Prostate gland (tissue), 2 donors: ENCODE measurements at regions not wholly inside any gene's neighbourhood (a gene's known extent, or its start where the extent isn't known, plus 50 kb on each side); places are given as distances from the start of the nearest gene placed in this dataset.

Experiments used
- DNase-seq: peaks from one replicate; pipeline ENCODE4 v3.0.0-alpha.2; 2019; ENCODE audit warnings: low spot score
- H3K27ac ChIP-seq, 2 donors: fragments of 200-600 bp; sonication (generic); 2 replicates each; pipeline ENCODE4 v1.5.1; 2017 to 2019
- H3K27me3 ChIP-seq: fragments of 200-600 bp; sonication (generic); replicated peaks from 2 replicates; pipeline ENCODE4 v1.5.1; 2019; ENCODE audit not compliant: insufficient read depth
- H3K36me3 ChIP-seq, 2 donors: fragments of 200-600 bp; sonication (generic); 1 replicate in 1 of 2; 2 replicates in 1 of 2; pipeline versions ENCODE4 v1.5.1 to v1.8.1; 2017 to 2019
- H3K4me1 ChIP-seq: fragments of 200-600 bp; sonication (generic); replicated peaks from 2 replicates; pipeline ENCODE4 v1.5.1; 2019
- H3K4me3 ChIP-seq, 2 donors: fragments of 200-600 bp; sonication (generic); 2 replicates each; pipeline ENCODE4 v1.5.1; 2017 to 2019
- H3K9me3 ChIP-seq: fragments of 200-600 bp; sonication (generic); 2 replicates; pipeline ENCODE4 v1.5.1; 2017
- POLR2A ChIP-seq: fragments of 450-650 bp; IDR thresholded peaks from one replicate; pipeline ENCODE4 v1.6.1; 2016; ENCODE audit warnings: antibody characterized with exemption, mild to moderate bottlenecking
- POLR2AphosphoS5 ChIP-seq: sonication (generic); formaldehyde crosslinking; IDR thresholded peaks from one replicate; pipeline ENCODE4 v1.6.1; 2017; ENCODE audit warnings: antibody characterized with exemption
- WGBS: methylation state at CpG from one replicate; pipeline ENCODE4 v1.1.5; 2018; 5-methylcytosine and 5-hydroxymethylcytosine counted together
- intact Hi-C: fragments of 100-400 bp; cut with DNase I; formaldehyde crosslinking; loops from one replicate; pipeline ENCODE4 v1.14.2; 2022
- TF ChIP-seq, protein P1 (sequence below), 4 experiments: fragments of 200-600 bp in 2 of 4; fragments of 450-650 bp in 2 of 4; sonication (generic) in 2 of 4; IDR thresholded peaks; 1 replicate in 3 of 4; 2 replicates in 1 of 4; pipeline ENCODE4 v1.5.1; 2016 to 2019; ENCODE audit warnings: antibody characterized with exemption in 4 of 4, mild to moderate bottlenecking in 2 of 4, moderate library complexity in 2 of 4

- Histone ChIP-seq H3K4me1 (no peaks in the 10 kb centered on the region), H3K27ac (no peak overlapping the region), H3K36me3 (no peaks in the 10 kb centered on the region), H3K27me3 (no peaks in the 10 kb centered on the region), H3K4me3 (no peak overlapping the region), H3K9me3 (no peaks in the 10 kb centered on the region)
- DNase-seq = no peak
- WGBS = 72% methylated on average over 1 of the region's 1 CpG
- intact Hi-C loops = no loop called here
- TF ChIP-seq POLR2A = no peak
- TF ChIP-seq, protein P1, sequence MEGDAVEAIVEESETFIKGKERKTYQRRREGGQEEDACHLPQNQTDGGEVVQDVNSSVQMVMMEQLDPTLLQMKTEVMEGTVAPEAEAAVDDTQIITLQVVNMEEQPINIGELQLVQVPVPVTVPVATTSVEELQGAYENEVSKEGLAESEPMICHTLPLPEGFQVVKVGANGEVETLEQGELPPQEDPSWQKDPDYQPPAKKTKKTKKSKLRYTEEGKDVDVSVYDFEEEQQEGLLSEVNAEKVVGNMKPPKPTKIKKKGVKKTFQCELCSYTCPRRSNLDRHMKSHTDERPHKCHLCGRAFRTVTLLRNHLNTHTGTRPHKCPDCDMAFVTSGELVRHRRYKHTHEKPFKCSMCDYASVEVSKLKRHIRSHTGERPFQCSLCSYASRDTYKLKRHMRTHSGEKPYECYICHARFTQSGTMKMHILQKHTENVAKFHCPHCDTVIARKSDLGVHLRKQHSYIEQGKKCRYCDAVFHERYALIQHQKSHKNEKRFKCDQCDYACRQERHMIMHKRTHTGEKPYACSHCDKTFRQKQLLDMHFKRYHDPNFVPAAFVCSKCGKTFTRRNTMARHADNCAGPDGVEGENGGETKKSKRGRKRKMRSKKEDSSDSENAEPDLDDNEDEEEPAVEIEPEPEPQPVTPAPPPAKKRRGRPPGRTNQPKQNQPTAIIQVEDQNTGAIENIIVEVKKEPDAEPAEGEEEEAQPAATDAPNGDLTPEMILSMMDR (IDR thresholded peaks at IDR 0.05) = no peak
- no peak for TF ChIP-seq POLR2AphosphoS5
Observed at GRCh38 chr10:3613318-3613717, 171.7 kb downstream of the KLF6 start.

- Histone ChIP-seq H3K36me3 (no peaks in the 10 kb centered on the region), H3K27ac (no peak overlapping the region), H3K9me3 (no peaks in the 10 kb centered on the region), H3K4me1 (no peaks in the 10 kb centered on the region), H3K27me3 (no peaks in the 10 kb centered on the region), H3K4me3 (no peak overlapping the region)
- TF ChIP-seq POLR2A = no peak
- no peak for TF ChIP-seq POLR2AphosphoS5
- TF ChIP-seq, protein P1 (IDR thresholded peaks at IDR 0.05) = no peak
- no peak for DNase-seq
- intact Hi-C loops = no loop called here
- 98% methylated on average over 3 of the region's 3 CpGs for WGBS
Observed at GRCh38 chr10:3612183-3613001, 172.6 kb downstream of the KLF6 start.

GRCh38 chr10:3606309-3606708 lies 178.7 kb downstream of the KLF6 start:
- Histone ChIP-seq H3K36me3 (no peaks in the 10 kb centered on the region), H3K4me3 (no peak overlapping the region), H3K4me1 (no peaks in the 10 kb centered on the region), H3K9me3 (no peaks in the 10 kb centered on the region), H3K27ac (no peak overlapping the region), H3K27me3 (no peaks in the 10 kb centered on the region)
- no peak for DNase-seq
- 91% methylated on average over 1 of the region's 1 CpG for WGBS
- TF ChIP-seq, protein P1 (IDR thresholded peaks at IDR 0.05) = no peak
- TF ChIP-seq POLR2A (no peak), POLR2AphosphoS5 (no peak)
- intact Hi-C loops = no loop called here

GRCh38 chr10:3605882-3606281 lies 179.1 kb downstream of the KLF6 start:
- Histone ChIP-seq H3K4me1 (no peaks in the 10 kb centered on the region), H3K4me3 (no peak overlapping the region), H3K36me3 (no peaks in the 10 kb centered on the region), H3K9me3 (no peaks in the 10 kb centered on the region), H3K27ac (no peak overlapping the region), H3K27me3 (no peaks in the 10 kb centered on the region)
- TF ChIP-seq, protein P1 (IDR thresholded peaks at IDR 0.05) = no peak
- TF ChIP-seq POLR2A (no peak), POLR2AphosphoS5 (no peak)
- DNase-seq = no peak
- intact Hi-C loops = no loop called here
- 87% methylated on average over 2 of the region's 2 CpGs for WGBS

DNA sequence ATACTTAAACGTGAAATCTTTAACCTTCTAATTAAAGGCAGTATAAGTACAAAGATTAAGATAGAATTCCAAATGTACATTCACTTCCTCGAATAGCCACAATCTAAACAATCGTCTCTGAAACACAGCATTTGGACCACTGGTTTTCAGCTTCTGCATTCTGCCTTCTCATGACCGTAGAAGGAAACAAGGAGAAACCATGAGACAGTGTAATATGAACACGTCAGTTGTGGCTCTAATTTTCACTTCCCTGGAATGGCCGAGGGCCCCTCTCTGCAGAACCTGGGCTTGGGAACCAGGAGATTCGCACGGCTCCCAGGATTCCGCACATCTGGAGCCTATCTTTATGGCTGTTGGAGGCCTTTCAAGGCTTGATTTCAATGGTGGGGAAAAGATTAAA lies 189.3 kb downstream of the KLF6 start:
- H3K27me3 ChIP-seq = no peaks in the 10 kb centered on the region
- no peaks in the 10 kb centered on the region for H3K4me1 ChIP-seq
- DNase-seq = no peak
- no peaks in the 10 kb centered on the region for H3K9me3 ChIP-seq
- H3K4me3 ChIP-seq = no peak overlapping the region
- H3K36me3 ChIP-seq = no peaks in the 10 kb centered on the region
- H3K27ac ChIP-seq = no peak overlapping the region
- WGBS = 89% methylated on average over 9 of the region's 9 CpGs
- intact Hi-C loops = no loop called here
- TF ChIP-seq POLR2A = no peak
